Tibial artery (tissue), 4 donors: ENCODE measurements at regions not wholly inside any gene's neighbourhood (a gene's known extent, or its start where the extent isn't known, plus 50 kb on each side); places are given as distances from the start of the nearest gene placed in this dataset.

Experiments used
- DNase-seq, 2 donors: peaks; one replicate each; pipeline ENCODE4 v3.0.0-alpha.2; 2019
- H3K27ac ChIP-seq, 2 donors: fragments of 200-600 bp; sonication (generic) in 1 of 2; 1 replicate in 1 of 2; 2 replicates in 1 of 2; pipeline ENCODE4 v1.5.1; 2018 to 2019; ENCODE audit warnings: mild to moderate bottlenecking in 1 of 2
- H3K27me3 ChIP-seq, 2 donors: fragments of 200-600 bp; sonication (generic) in 1 of 2; one replicate each; pipeline versions ENCODE4 v1.5.1 to v1.6.0; 2016 to 2019
- H3K36me3 ChIP-seq, 3 donors: fragments of 200-600 bp; sonication (generic) in 2 of 3; one replicate each; pipeline ENCODE4 v1.5.1; 2016 to 2019; ENCODE audit warnings: mild to moderate bottlenecking in 2 of 3
- H3K4me1 ChIP-seq, 4 donors: fragments of 200-600 bp; sonication (generic) in 2 of 4; 1 replicate in 3 of 4; 2 replicates in 1 of 4; pipeline ENCODE4 v1.5.1; 2016 to 2019
- H3K4me3 ChIP-seq, 2 donors: fragments of 200-600 bp; sonication (generic) in 1 of 2; 1 replicate in 1 of 2; 2 replicates in 1 of 2; pipeline ENCODE4 v1.5.1; 2018 to 2019; ENCODE audit warnings: mild to moderate bottlenecking in 2 of 2
- H3K9me3 ChIP-seq, 3 donors: fragments of 200-600 bp; sonication (generic) in 1 of 3; one replicate each; pipeline ENCODE4 v1.5.1; 2016 to 2019
- intact Hi-C: fragments of 100-400 bp; cut with DNase I; formaldehyde crosslinking; loops from one replicate; pipeline ENCODE4 v1.15.0; 2023; ENCODE audit warnings: low total_unique reads
- TF ChIP-seq, protein P1 (sequence below), 2 experiments: fragments of 200-600 bp in 1 of 2; fragments of 450-650 bp in 1 of 2; IDR thresholded peaks; one replicate each; pipeline ENCODE4 v1.5.1; 2017 to 2019; ENCODE audit warnings: antibody characterized with exemption in 2 of 2, mild to moderate bottlenecking in 1 of 2, moderate library complexity in 1 of 2

DNA sequence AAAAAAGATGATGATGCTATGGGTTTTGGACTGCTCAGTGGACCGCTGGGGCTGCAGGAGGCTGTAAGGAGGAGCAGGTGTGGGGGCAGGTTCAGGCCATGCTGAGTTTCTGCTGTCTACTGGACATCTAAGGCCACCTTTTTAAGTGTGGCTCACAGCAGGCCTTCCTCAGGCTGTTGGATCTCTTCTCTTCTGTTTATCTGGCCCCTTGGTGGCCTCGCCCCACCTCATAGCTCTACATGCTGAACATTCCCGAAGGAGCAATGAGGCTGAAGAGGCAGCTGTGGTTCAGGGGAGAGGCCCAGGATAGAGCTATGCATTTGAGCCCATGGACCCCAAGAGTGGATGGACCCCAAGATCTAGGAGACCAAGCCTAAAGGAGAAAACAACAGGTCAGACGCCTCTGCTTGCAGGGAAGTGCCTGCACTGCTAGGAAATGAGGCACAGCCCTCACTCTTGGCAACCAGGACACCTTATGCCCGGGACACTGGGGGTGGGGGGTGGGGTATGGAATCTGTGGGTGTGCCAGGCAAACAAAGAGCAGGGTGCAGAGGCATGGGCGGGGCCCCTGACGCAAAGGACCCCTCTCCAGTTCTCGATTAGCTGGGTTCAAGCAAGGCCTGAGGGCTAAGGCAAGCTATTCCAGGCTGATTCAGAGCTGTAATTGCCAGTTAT is 168.9 kb downstream of the BCOR start:
- no peak for DNase-seq

DNA sequence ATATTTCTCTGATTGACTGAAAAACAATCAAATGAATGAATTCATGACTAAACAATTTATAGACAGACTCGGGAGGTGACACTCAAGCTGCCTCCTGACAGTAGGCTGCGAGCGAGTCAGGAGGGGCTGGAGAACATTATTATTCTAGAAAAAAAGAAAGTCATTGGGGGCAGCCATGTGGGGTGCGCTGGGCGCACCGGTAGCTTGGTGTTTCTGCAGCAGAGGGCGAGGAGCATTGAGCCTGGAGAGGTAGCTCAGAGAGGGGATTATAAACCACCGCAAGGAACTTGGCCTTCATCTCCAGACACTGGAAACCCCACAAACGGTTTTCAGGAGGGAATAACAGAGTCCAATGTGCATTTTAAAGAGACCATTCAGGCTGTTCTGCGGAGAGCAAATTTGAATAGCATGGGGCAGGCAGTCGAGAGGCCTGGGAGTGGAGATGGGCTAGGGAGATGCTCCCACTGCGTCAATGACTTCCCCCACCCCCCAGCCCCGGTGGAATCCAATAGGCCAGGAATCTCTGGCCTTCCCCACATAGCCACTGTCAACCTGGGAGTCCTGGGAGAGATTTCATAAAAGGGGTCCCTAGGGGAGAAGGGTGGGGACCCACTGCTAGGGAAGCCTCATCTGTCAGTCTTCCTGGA is 168.3 kb downstream of the BCOR start:
- Histone ChIP-seq H3K27me3 (no peaks in the 10 kb centered on the region), H3K27ac (no peak overlapping the region), H3K9me3 (no peaks in the 10 kb centered on the region), H3K36me3 (no peaks in the 10 kb centered on the region), H3K4me3 (no peak overlapping the region), H3K4me1 (peaks cover 0 to 14% (median 4%) of the 10 kb centered on the region in 4 donors)
- intact Hi-C loops = loop anchor here (5.0 kb wide), 1 partner anchor 1162 kb away; no protein-coding TSS in a partner anchor
- no peak for DNase-seq
- TF ChIP-seq, protein P1, sequence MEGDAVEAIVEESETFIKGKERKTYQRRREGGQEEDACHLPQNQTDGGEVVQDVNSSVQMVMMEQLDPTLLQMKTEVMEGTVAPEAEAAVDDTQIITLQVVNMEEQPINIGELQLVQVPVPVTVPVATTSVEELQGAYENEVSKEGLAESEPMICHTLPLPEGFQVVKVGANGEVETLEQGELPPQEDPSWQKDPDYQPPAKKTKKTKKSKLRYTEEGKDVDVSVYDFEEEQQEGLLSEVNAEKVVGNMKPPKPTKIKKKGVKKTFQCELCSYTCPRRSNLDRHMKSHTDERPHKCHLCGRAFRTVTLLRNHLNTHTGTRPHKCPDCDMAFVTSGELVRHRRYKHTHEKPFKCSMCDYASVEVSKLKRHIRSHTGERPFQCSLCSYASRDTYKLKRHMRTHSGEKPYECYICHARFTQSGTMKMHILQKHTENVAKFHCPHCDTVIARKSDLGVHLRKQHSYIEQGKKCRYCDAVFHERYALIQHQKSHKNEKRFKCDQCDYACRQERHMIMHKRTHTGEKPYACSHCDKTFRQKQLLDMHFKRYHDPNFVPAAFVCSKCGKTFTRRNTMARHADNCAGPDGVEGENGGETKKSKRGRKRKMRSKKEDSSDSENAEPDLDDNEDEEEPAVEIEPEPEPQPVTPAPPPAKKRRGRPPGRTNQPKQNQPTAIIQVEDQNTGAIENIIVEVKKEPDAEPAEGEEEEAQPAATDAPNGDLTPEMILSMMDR (IDR thresholded peaks at IDR 0.05) = no peak

More for the DNA sequence above, 168.9 kb downstream of the BCOR start:
- intact Hi-C loops = no loop called here
- Histone ChIP-seq H3K27me3 (no peaks in the 10 kb centered on the region), H3K9me3 (no peaks in the 10 kb centered on the region), H3K4me3 (no peak overlapping the region), H3K4me1 (peaks cover 0 to 14% (median 4%) of the 10 kb centered on the region in 4 donors), H3K36me3 (no peaks in the 10 kb centered on the region), H3K27ac (no peak overlapping the region)
- TF ChIP-seq, protein P1 (IDR thresholded peaks at IDR 0.05) = no peak

DNA sequence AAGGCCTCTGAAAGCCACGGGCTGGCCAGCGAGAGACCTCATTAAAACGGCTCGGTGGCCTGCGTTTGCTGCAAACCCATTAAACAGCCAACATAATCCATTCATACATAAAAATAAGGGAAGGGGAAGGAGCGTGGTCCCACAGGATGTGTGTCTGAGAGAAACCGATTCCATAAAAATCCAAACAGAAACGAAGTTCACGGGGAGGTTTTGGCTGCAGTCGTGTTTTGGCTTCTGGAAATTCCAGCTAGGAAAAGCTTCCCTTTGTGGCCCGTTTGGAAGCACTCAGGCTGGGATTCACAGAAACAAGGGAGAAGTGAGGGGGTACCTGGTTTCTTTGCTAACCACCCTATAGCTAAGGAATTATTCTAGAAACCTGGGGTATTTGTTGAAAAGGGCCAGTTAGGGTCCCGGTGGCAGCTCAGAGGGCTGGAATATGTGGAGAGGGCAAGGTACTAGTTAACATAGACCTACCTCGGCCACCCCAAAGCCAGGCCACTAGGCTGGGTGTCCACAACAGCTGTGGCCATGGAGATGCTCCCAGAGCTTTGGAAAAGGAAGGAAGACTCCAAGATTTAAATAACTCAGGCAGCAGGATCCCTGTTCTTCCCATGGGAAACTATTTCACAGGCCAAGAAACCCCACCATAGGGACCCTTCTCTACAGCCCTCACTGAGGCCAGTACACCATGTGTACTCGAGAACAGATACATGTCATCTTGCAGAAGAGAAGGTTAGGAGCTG is 166.8 kb downstream of the BCOR start:
- H3K36me3 ChIP-seq = no peaks in the 10 kb centered on the region
- no peak for DNase-seq
- no peaks in the 10 kb centered on the region for H3K27me3 ChIP-seq
- H3K9me3 ChIP-seq = no peaks in the 10 kb centered on the region
- H3K4me1 ChIP-seq = peaks cover 0 to 14% (median 4%) of the 10 kb centered on the region in 4 donors
- intact Hi-C loops = loop anchor here (5.0 kb wide), 1 partner anchor 1164 kb away; no protein-coding TSS in a partner anchor
- TF ChIP-seq, protein P1 (IDR thresholded peaks at IDR 0.05) = no peak
- H3K27ac ChIP-seq = peak overlapping the region in 1 of 2 donors; percentile 35
- H3K4me3 ChIP-seq = no peak overlapping the region

DNA sequence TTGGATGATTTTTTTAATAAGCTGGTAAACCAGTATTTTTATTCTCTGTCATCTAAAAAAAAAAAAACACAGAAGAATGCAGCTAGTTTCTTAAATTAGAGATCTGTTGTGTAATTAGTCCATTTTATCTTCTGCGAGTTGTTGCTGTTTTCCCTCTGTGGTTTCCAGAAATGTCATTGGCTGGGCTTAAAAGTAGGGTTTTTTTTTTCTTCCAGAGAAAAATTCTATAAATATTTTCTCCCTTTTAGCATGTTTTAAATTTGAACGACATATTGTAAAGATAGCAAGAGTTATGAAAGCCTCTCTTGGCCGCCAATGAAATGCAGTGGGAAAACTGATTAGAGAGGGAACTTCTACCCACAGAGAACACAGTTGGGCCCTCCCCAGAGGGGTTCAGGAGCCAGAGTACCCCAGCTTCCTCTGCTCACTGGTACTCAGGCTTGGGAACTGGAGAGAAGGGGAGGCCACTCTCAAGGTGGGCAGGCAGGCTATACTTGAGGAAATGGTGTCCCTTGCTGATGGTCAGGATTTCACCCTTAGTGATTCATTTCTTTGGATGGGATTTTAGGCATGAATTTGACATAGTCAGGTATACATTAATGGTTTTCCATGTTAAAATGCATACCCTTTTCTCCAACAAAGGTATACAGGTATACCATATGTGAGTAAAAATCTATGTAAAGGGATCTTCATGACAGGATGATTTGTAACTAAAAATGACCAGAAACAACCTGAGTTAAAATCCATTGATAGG is 166.1 kb downstream of the BCOR start:
- no peaks in the 10 kb centered on the region for H3K36me3 ChIP-seq
- H3K9me3 ChIP-seq = no peaks in the 10 kb centered on the region
- DNase-seq = no peak
- peaks cover 0 to 14% (median 4%) of the 10 kb centered on the region in 4 donors for H3K4me1 ChIP-seq
- no peak overlapping the region for H3K4me3 ChIP-seq
- TF ChIP-seq, protein P1 (IDR thresholded peaks at IDR 0.05) = no peak
- H3K27me3 ChIP-seq = no peaks in the 10 kb centered on the region
- H3K27ac ChIP-seq = peak overlapping the region in 1 of 2 donors; percentile 35
- intact Hi-C loops = loop anchor here (5.0 kb wide), 1 partner anchor 1164 kb away; no protein-coding TSS in a partner anchor

DNA sequence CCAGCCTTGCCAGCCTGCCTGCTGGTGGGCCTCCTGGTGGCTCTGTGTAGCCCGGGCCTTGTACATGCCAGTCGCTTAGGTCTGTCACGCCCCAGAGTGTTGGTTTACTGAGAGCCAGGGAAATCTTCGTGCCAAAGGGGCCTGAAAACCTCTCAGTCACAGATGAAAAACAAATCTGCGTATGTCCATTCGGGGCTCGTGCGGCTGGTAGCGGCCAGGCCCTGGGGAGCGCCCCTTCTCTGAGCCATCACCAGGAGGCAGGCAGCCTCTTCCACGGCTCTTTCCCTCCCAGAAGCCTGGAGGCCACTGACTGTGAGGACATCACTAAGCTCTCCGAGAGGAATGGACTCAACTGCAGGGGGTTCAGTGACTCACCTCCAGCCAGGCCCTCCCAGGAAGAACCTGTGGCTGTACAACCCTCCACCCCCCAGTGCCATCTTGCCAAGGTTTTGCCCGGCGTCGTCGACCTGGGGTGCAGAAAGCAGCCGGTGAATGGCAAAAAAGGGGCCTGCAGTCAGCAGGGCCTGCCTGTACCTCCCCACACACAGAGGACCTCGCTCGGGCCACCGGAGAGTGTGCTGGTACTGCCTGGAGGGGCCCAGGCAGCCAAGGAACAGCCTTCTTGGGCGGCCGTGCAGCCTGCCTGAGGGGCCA is 162.2 kb downstream of the BCOR start:
- Histone ChIP-seq H3K9me3 (no peaks in the 10 kb centered on the region), H3K27ac (no peak overlapping the region), H3K4me3 (no peak overlapping the region), H3K4me1 (peaks cover 0 to 14% (median 4%) of the 10 kb centered on the region in 4 donors), H3K27me3 (no peaks in the 10 kb centered on the region), H3K36me3 (no peaks in the 10 kb centered on the region)
- TF ChIP-seq, protein P1 (IDR thresholded peaks at IDR 0.05) = no peak
- no peak for DNase-seq
- intact Hi-C loops = no loop called here
